GM12875 (cell line): ENCODE measurements at regions not wholly inside any gene's neighbourhood (a gene's known extent, or its start where the extent isn't known, plus 50 kb on each side); places are given as distances from the start of the nearest gene placed in this dataset.

Source experiments
- H3K4me3 ChIP-seq: one replicate; pipeline ENCODE4 v1.5.1; 2011; ENCODE audit warnings: low read depth, low read length, control low read depth
- CTCF ChIP-seq: IDR thresholded peaks from 2 replicates; pipeline ENCODE4 v1.5.1; 2011; ENCODE audit warnings: low read depth, mild to moderate bottlenecking, control low read depth, inconsistent platforms, low read length, moderate library complexity, borderline replicate concordance; ENCODE audit not compliant: insufficient read depth

DNA sequence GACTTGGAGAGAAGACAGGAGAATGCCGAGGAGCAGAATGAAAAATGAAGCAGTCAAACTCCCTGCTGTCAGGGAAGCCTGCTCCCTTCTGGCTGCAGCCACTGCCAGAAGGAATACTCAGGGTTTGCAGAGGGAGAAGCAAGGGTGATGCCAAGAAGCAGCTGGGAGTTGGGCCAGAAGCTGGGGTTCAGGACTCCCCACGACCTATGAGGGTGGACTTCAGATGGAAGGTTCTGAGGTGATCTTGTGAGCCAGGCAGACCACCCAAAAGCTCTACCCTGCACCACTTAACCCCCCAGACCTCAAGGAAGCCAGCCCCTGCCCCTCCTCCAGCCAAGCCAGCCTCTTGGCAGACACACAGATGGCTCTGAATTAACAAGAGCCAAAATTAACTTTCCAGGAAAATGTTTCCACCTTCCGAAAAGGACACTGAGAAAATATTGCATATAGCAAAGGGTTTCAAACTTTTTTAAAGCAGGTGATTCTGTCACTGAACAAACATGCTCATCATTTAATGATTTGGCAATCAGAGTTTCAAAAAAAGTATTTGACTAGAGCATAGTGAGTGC, 126.0 kb upstream of the ERCC4 start:
- no peak overlapping the region for H3K4me3 ChIP-seq
- TF ChIP-seq CTCF = no peak

GRCh38 chr16:13795131-13795530, 124.8 kb upstream of the ERCC4 start:
- TF ChIP-seq CTCF = no peak

GRCh38 chr16:13797718-13798117, 122.2 kb upstream of the ERCC4 start:
- no peak for TF ChIP-seq CTCF
- H3K4me3 ChIP-seq = no peak overlapping the region

More at GRCh38 chr16:13795131-13795530, 124.8 kb upstream of the ERCC4 start:
- H3K4me3 ChIP-seq = no peak overlapping the region

- TF ChIP-seq CTCF = no peak
Observed at GRCh38 chr16:13798211-13798610, 121.7 kb upstream of the ERCC4 start.

DNA sequence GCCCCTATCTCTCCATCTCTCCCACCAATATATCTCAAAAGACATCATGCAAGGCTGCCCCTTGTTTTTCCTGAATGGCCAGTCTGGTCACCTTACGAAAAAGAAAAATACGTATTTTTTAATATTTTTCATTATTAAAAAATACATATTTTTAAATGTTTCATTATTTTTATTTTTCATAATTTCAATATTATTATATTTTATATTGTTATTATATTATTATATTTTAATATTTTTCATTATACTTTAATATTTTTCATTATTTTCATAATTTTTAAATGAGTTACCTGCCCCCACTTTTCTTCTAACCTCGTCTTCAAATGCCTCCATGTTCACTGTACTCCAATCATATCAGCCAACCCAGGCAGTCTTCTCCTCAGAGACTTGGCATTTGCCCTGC, 116.0 kb upstream of the ERCC4 start:
- no peak for TF ChIP-seq CTCF
- no peak overlapping the region for H3K4me3 ChIP-seq

More at GRCh38 chr16:13798211-13798610, 121.7 kb upstream of the ERCC4 start:
- H3K4me3 ChIP-seq = no peak overlapping the region

- no peak for TF ChIP-seq CTCF
- H3K4me3 ChIP-seq = no peak overlapping the region
Observed at GRCh38 chr16:13805951-13806350, 114.0 kb upstream of the ERCC4 start.

DNA sequence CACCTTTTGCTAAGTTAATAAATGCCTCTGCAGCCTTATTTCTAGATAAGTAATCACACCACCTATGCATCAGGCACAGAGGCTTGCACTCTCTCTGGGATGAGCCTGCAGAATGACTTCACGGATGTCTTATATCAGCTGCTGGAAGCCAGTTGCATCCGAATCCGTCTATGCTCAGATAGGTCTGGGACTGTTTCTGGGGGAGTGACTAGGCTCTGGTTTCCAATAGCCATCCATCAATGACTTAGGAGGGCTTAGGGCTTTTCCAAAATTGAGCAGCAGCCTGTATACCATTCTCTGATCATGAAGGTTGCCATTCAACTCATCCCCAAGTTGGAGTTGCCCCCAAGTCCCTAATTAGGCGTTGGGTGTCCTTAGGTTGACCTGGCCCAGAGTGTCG, 113.3 kb upstream of the ERCC4 start:
- TF ChIP-seq CTCF = no peak
- H3K4me3 ChIP-seq = no peak overlapping the region
